K562 (cell line): ENCODE measurements at regions not wholly inside any gene's neighbourhood (a gene's known extent, or its start where the extent isn't known, plus 50 kb on each side); places are given as distances from the start of the nearest gene placed in this dataset.

Experiments
- DIDO1 ChIP-seq: fragments of 450-650 bp; IDR thresholded peaks from 2 replicates; pipeline ENCODE4 v1.6.1; 2016; ENCODE audit warnings: low read depth, missing biosample characterization, missing genetic modification characterization
- DPF2 ChIP-seq: fragments of 450-650 bp; IDR thresholded peaks from 2 replicates; pipeline ENCODE4 v1.6.1; 2016
- E2F3 ChIP-seq: fragments of 250-450 bp; sonication (Bioruptor Pico); IDR thresholded peaks from 2 replicates; pipeline ENCODE4 v1.4.0; 2020; ENCODE audit warnings: mild to moderate bottlenecking
- HDAC8 ChIP-seq: fragments of 450-650 bp; IDR thresholded peaks from 2 replicates; pipeline ENCODE4 v1.6.1; 2016; ENCODE audit warnings: mild to moderate bottlenecking, missing genetic modification characterization, moderate library complexity, missing compliant biosample characterization
- HMGN3 ChIP-seq: IDR thresholded peaks from 2 replicates; pipeline ENCODE4 v1.6.1; 2011; ENCODE audit warnings: borderline replicate concordance, low read depth, mild to moderate bottlenecking, mixed read lengths, low read length; ENCODE audit not compliant: insufficient read length; ENCODE audit errors: extremely low read depth
- KDM5B ChIP-seq: fragments of 200-600 bp; sonication (generic); IDR thresholded peaks from 2 replicates; pipeline ENCODE4 v1.6.1; 2012; ENCODE audit warnings: low read depth, mild to moderate bottlenecking, moderate library complexity, low read length, control low read depth, inconsistent platforms; ENCODE audit not compliant: insufficient replicate concordance
- LARP7 ChIP-seq: fragments of 450-650 bp; IDR thresholded peaks from 2 replicates; pipeline ENCODE4 v1.6.1; 2016
- MEF2D ChIP-seq: conservative IDR thresholded peaks from 2 replicates; pipeline ENCODE4 v1.6.1; 2016; ENCODE audit warnings: low read depth, missing genetic modification characterization, missing compliant biosample characterization
- SIRT6 ChIP-seq: IDR thresholded peaks from one replicate; pipeline ENCODE4 v1.6.1; 2012; ENCODE audit warnings: low read depth, mild to moderate bottlenecking, control low read depth, inconsistent platforms, low read length, moderate library complexity
- SLC30A9 ChIP-seq: fragments of 250-450 bp; sonication (Bioruptor Pico); IDR thresholded peaks from 2 replicates; pipeline ENCODE4 v1.8.0; 2022; ENCODE audit warnings: mild to moderate bottlenecking, moderate library complexity
- STAG1 ChIP-seq: sonication (generic); formaldehyde crosslinking; IDR thresholded peaks from 2 replicates; pipeline ENCODE4 v1.5.0; 2020; ENCODE audit warnings: missing genetic modification reagents, borderline replicate concordance
- TSC22D4 ChIP-seq: fragments of 450-650 bp; IDR thresholded peaks from 2 replicates; pipeline ENCODE4 v1.6.1; 2016; ENCODE audit warnings: missing genetic modification characterization, missing biosample characterization, control low read depth
- ZKSCAN8 ChIP-seq: fragments of 200-800 bp; sonication (Bioruptor generic); IDR thresholded peaks from 2 replicates; pipeline ENCODE4 v1.6.1; 2016; ENCODE audit warnings: missing genetic modification characterization, missing compliant biosample characterization
- ZNF143 ChIP-seq: sonication (generic); formaldehyde crosslinking; IDR thresholded peaks from 2 replicates; pipeline ENCODE4 v1.9.0; 2022; ENCODE audit warnings: mild to moderate bottlenecking, missing genetic modification reagents
- ZNF212 ChIP-seq: fragments of 450-650 bp; formaldehyde crosslinking; IDR thresholded peaks from 2 replicates; pipeline ENCODE4 v1.4.0; 2020; ENCODE audit warnings: mild to moderate bottlenecking
- ZNF24 ChIP-seq: fragments of 450-650 bp; IDR thresholded peaks from 2 replicates; pipeline ENCODE4 v1.6.1; 2016
- TF ChIP-seq, protein P1 (sequence below), 2 experiments: fragments of 450-650 bp; IDR thresholded peaks; 2 replicates each; pipeline ENCODE4 v1.6.1; 2016
- TF ChIP-seq, protein P2 (sequence below): fragments of 250-450 bp; sonication (Bioruptor Pico); IDR thresholded peaks from 2 replicates; pipeline ENCODE4 v1.5.0; 2021; ENCODE audit warnings: mild to moderate bottlenecking, moderate library complexity
- TF ChIP-seq, protein P3 (sequence below): sonication (generic); formaldehyde crosslinking; IDR thresholded peaks from 2 replicates; pipeline ENCODE4 v1.8.1; 2023; ENCODE audit warnings: mild to moderate bottlenecking, missing genetic modification reagents
- TF ChIP-seq, protein P4 (sequence below): sonication (generic); formaldehyde crosslinking; IDR thresholded peaks from 2 replicates; pipeline ENCODE4 v1.8.1; 2023; ENCODE audit warnings: mild to moderate bottlenecking, missing genetic modification reagents

DNA sequence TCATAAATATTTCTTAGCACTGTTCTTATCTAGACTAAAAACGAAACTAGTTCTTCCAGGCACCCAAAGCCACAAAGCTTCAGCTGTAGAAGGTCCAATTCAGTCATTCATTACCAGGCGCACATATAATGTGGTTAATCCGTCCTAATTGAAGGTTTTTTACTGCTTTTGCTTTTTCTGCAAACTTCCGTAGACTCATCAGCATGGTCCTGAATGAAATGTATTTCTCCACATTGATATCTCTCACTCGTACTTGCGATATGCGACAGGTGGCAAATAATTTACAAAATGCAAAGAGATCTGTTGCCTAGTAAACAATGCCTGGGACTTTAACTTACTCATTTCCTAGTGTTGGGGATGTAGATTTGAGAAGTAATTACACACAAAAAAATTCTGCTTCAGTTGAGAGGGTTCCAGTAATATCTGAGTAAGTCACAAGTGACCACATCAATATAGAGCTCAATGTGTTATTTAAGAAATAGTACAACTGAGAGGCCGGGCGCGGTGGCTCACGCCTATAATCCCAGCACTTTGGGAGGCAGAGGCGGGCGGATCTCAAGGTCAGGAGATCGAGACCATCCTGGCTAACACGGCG is 75.0 kb upstream of the MBNL1 start (continued):
- TF ChIP-seq ZKSCAN8 (CRISPR knock-in tag): no peak
- TF ChIP-seq E2F3 (CRISPR knock-in tag): no peak
- TF ChIP-seq, protein P1, sequence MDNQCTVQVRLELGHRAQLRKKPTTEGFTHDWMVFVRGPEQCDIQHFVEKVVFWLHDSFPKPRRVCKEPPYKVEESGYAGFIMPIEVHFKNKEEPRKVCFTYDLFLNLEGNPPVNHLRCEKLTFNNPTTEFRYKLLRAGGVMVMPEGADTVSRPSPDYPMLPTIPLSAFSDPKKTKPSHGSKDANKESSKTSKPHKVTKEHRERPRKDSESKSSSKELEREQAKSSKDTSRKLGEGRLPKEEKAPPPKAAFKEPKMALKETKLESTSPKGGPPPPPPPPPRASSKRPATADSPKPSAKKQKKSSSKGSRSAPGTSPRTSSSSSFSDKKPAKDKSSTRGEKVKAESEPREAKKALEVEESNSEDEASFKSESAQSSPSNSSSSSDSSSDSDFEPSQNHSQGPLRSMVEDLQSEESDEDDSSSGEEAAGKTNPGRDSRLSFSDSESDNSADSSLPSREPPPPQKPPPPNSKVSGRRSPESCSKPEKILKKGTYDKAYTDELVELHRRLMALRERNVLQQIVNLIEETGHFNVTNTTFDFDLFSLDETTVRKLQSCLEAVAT (IDR thresholded peaks at IDR 0.05): peak in 1 of 2 experiments; percentile 46; a peak in 1 of 4 replicates
- no peak for TF ChIP-seq ZNF212 (CRISPR knock-in tag)
- TF ChIP-seq, protein P2, sequence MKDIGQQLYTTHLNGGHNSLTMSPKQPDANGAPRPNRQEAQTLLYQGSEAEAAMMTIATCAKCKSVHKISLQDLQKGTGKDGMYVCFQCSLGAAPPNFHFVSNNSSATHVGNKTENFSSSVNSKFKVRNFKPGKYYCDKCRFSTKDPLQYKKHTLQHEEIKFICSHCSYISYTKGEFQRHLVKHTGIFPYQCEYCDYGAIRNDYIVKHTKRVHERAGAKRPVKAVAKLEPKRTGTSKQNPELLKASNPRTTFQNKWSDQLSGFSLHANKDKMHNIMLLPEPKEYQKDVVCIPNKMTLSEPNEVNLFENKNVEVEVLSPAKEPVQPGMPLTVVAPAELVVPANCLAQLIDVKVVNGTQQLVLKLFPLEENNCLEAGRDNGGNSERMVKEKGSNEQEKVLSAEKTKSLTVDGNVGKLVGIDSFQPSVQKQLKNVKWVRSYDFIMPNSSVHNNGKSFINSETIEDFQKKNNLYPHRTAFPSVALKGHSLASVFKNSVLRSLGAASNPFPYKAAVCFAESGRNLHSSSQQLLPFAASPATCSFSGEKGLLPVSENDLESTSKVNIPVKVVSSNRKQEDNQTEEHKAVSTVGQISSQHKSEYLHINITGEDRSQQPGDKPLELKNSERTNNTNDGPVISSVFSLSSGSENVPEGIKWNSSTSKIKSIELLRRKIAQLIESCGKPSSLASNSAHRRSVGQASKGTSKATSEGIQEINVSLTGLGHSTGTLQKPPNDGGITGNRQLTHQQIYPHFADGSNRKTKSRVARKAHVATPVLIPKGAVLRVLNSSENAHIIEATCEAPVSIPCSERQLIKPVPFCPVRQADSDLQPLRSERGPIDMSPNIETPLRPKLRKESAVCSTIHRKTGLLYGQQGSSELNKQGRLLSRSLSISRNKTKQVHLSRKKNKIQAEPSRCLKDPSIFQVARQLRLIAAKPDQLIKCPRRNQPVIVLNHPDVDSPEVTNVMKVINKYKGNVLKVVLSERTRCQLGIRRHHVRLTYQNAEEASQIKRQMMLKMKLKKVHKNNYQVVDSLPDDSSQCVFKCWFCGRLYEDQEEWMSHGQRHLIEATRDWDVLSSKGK: no peak
- no peak for TF ChIP-seq ZNF143 (CRISPR knock-in tag)
- TF ChIP-seq SLC30A9: no peak
- TF ChIP-seq MEF2D: no peak
- TF ChIP-seq HMGN3: no peak
- TF ChIP-seq KDM5B: peak; percentile 20
- TF ChIP-seq, protein P3, sequence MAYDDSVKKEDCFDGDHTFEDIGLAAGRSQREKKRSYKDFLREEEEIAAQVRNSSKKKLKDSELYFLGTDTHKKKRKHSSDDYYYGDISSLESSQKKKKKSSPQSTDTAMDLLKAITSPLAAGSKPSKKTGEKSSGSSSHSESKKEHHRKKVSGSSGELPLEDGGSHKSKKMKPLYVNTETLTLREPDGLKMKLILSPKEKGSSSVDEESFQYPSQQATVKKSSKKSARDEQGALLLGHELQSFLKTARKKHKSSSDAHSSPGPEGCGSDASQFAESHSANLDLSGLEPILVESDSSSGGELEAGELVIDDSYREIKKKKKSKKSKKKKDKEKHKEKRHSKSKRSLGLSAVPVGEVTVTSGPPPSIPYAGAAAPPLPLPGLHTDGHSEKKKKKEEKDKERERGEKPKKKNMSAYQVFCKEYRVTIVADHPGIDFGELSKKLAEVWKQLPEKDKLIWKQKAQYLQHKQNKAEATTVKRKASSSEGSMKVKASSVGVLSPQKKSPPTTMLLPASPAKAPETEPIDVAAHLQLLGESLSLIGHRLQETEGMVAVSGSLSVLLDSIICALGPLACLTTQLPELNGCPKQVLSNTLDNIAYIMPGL (CRISPR knock-in tag): no peak
- TF ChIP-seq STAG1 (CRISPR knock-in tag): no peak
- TF ChIP-seq, protein P4, sequence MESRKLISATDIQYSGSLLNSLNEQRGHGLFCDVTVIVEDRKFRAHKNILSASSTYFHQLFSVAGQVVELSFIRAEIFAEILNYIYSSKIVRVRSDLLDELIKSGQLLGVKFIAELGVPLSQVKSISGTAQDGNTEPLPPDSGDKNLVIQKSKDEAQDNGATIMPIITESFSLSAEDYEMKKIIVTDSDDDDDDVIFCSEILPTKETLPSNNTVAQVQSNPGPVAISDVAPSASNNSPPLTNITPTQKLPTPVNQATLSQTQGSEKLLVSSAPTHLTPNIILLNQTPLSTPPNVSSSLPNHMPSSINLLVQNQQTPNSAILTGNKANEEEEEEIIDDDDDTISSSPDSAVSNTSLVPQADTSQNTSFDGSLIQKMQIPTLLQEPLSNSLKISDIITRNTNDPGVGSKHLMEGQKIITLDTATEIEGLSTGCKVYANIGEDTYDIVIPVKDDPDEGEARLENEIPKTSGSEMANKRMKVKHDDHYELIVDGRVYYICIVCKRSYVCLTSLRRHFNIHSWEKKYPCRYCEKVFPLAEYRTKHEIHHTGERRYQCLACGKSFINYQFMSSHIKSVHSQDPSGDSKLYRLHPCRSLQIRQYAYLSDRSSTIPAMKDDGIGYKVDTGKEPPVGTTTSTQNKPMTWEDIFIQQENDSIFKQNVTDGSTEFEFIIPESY (CRISPR knock-in tag): no peak
- peak; percentile 86 for TF ChIP-seq ZNF24
- TF ChIP-seq DIDO1: no peak
- no peak for TF ChIP-seq HDAC8 (tag)
- TF ChIP-seq DPF2: 0 out of 2 replicates have a peak, but pooled peaks have one; percentile 54
- TF ChIP-seq LARP7: 0 out of 2 replicates have a peak, but pooled peaks have one; percentile 70
- no peak for TF ChIP-seq SIRT6
- no peak for TF ChIP-seq TSC22D4 (tag)
